Smooth muscle cell (in vitro differentiated cells): ENCODE measurements at regions not wholly inside any gene's neighbourhood (a gene's known extent, or its start where the extent isn't known, plus 50 kb on each side); places are given as distances from the start of the nearest gene placed in this dataset.

ENCODE experiments used
- DNase-seq: peaks from one replicate; lab custom pipeline; 2025; ENCODE audit not compliant: unreplicated experiment; lab: John Stamatoyannopoulos, UW
- H2AFZ ChIP-seq: fragments of 200-600 bp; sonication (generic); 2 replicates; pipeline ENCODE4 v1.6.0; 2016; ENCODE audit warnings: antibody characterized with exemption, low read depth, mild to moderate bottlenecking
- H3F3A ChIP-seq: fragments of 200-600 bp; sonication (generic); 2 replicates; pipeline ENCODE4 v1.6.0; 2017; ENCODE audit warnings: antibody characterized with exemption, low read depth
- H3K27ac ChIP-seq: fragments of 200-600 bp; sonication (generic); 2 replicates; pipeline ENCODE4 v1.5.1; 2016; ENCODE audit warnings: low read depth, mild to moderate bottlenecking
- H3K27me3 ChIP-seq: fragments of 200-600 bp; sonication (generic); 2 replicates; pipeline ENCODE4 v1.6.1; 2016; ENCODE audit warnings: low read depth, mild to moderate bottlenecking
- H3K36me3 ChIP-seq: fragments of 200-600 bp; sonication (generic); 2 replicates; pipeline ENCODE4 v1.5.1; 2016; ENCODE audit warnings: low read depth
- H3K4me1 ChIP-seq: fragments of 200-600 bp; sonication (generic); 2 replicates; pipeline ENCODE4 v1.5.1; 2016; ENCODE audit warnings: low read depth
- H3K4me2 ChIP-seq: fragments of 200-600 bp; sonication (generic); 2 replicates; pipeline ENCODE4 v1.6.0; 2016; ENCODE audit warnings: mild to moderate bottlenecking
- H3K4me3 ChIP-seq: fragments of 200-600 bp; sonication (generic); 2 replicates; pipeline ENCODE4 v1.5.1; 2016; ENCODE audit warnings: mild to moderate bottlenecking
- H3K79me2 ChIP-seq: fragments of 200-600 bp; sonication (generic); 2 replicates; pipeline ENCODE4 v1.6.0; 2016; ENCODE audit warnings: low read depth, mild to moderate bottlenecking
- H3K9ac ChIP-seq: fragments of 200-600 bp; sonication (generic); 2 replicates; pipeline ENCODE4 v1.6.0; 2016; ENCODE audit warnings: low read depth
- H3K9me3 ChIP-seq: fragments of 200-600 bp; sonication (generic); replicated peaks from 2 replicates; pipeline ENCODE4 v1.5.1; 2016; ENCODE audit warnings: low read depth
- H4K20me1 ChIP-seq: fragments of 200-600 bp; sonication (generic); 2 replicates; pipeline ENCODE4 v1.6.0; 2016; ENCODE audit warnings: low read depth
- WGBS: methylation state at CpG from one replicate; pipeline ENCODE4 v1.1.7; 2016; ENCODE audit warnings: low lambda C conversion rate; 5-methylcytosine and 5-hydroxymethylcytosine counted together
- TF ChIP-seq, protein P1 (sequence below): fragments of 200-600 bp; sonication (generic); IDR thresholded peaks from 2 replicates; pipeline ENCODE4 v1.5.1; 2017; ENCODE audit warnings: borderline replicate concordance, mild to moderate bottlenecking, antibody characterized with exemption; ENCODE audit not compliant: insufficient read depth, poor library complexity, severe bottlenecking

DNA sequence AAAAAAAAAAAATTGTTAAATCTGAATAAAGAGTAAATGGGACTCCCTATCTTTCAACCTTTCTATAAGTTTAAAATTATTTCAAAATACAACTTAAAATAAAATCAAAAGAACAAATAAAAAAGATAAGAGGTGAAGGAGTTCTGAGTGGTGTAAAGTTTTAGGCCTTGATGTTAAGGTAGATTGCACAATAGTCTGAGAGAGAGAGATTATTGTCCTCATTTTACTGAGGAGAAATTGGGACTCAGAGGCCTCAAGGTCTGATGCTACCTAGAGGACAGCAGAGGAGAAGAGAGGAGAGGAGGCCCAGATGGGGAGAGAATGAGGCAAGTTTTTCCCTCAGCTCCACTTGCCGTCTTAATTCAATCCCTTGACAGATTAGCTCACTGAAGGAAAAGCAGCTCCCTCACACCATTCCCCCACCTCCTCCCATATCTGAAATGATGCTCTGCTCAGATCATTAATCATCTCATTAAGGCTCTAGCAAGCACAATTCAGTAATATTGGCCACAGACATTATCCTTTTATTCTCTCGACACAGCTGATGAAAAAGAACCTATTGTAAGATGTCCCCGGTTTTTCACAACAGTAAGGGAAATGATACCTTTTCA, 106.3 kb upstream of the PTPN13 start:
- no peak overlapping the region for H3K9ac ChIP-seq
- 93% methylated on average over 3 of the region's 3 CpGs for WGBS
- no peaks in the 10 kb centered on the region for H3F3A ChIP-seq
- no peaks in the 10 kb centered on the region for H3K79me2 ChIP-seq
- H3K27me3 ChIP-seq, result no peaks in the 10 kb centered on the region
- H3K27ac ChIP-seq, result no peak overlapping the region
- no peak overlapping the region for H3K4me3 ChIP-seq
- no peak overlapping the region for H3K4me2 ChIP-seq
- H3K36me3 ChIP-seq, result no peaks in the 10 kb centered on the region
- no peak overlapping the region for H2AFZ ChIP-seq
- H3K9me3 ChIP-seq, result no peaks in the 10 kb centered on the region
- H3K4me1 ChIP-seq, result peaks cover 23% of the 10 kb centered on the region
- no peak for DNase-seq
- H4K20me1 ChIP-seq, result no peaks in the 10 kb centered on the region
- TF ChIP-seq, protein P1, sequence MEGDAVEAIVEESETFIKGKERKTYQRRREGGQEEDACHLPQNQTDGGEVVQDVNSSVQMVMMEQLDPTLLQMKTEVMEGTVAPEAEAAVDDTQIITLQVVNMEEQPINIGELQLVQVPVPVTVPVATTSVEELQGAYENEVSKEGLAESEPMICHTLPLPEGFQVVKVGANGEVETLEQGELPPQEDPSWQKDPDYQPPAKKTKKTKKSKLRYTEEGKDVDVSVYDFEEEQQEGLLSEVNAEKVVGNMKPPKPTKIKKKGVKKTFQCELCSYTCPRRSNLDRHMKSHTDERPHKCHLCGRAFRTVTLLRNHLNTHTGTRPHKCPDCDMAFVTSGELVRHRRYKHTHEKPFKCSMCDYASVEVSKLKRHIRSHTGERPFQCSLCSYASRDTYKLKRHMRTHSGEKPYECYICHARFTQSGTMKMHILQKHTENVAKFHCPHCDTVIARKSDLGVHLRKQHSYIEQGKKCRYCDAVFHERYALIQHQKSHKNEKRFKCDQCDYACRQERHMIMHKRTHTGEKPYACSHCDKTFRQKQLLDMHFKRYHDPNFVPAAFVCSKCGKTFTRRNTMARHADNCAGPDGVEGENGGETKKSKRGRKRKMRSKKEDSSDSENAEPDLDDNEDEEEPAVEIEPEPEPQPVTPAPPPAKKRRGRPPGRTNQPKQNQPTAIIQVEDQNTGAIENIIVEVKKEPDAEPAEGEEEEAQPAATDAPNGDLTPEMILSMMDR, result no peak

DNA sequence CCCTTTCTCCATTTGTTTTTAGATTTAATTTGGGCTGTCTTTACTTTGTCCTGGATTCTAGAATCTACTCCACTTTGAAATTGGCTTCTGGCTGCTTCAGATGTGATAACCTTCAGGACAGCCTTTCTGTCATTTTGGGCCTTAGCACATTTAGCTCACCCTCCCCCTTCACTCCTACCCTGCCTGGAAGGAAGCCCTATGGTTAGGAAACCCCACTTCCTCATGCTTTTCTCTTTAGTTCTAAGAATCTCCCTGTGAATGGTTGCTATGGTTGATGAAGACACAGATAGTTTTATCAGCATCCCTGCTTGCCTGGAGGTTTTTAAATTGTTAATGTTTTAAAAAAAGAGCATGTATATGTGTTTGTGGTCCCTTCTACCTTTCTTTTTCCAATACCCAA, 100.7 kb upstream of the PTPN13 start:
- no peak for DNase-seq
- no peaks in the 10 kb centered on the region for H3K27me3 ChIP-seq
- H3K9me3 ChIP-seq, result no peaks in the 10 kb centered on the region
- H3K4me1 ChIP-seq, result peaks cover 26% of the 10 kb centered on the region
- no peak overlapping the region for H3K4me3 ChIP-seq
- H3K4me2 ChIP-seq, result no peak overlapping the region
- H3F3A ChIP-seq, result peaks cover 8% of the 10 kb centered on the region
- no peaks in the 10 kb centered on the region for H3K79me2 ChIP-seq
- no peak overlapping the region for H2AFZ ChIP-seq
- H4K20me1 ChIP-seq, result no peaks in the 10 kb centered on the region
- no peak overlapping the region for H3K27ac ChIP-seq
- H3K9ac ChIP-seq, result no peak overlapping the region
- no peaks in the 10 kb centered on the region for H3K36me3 ChIP-seq
- TF ChIP-seq, protein P1, result no peak

DNA sequence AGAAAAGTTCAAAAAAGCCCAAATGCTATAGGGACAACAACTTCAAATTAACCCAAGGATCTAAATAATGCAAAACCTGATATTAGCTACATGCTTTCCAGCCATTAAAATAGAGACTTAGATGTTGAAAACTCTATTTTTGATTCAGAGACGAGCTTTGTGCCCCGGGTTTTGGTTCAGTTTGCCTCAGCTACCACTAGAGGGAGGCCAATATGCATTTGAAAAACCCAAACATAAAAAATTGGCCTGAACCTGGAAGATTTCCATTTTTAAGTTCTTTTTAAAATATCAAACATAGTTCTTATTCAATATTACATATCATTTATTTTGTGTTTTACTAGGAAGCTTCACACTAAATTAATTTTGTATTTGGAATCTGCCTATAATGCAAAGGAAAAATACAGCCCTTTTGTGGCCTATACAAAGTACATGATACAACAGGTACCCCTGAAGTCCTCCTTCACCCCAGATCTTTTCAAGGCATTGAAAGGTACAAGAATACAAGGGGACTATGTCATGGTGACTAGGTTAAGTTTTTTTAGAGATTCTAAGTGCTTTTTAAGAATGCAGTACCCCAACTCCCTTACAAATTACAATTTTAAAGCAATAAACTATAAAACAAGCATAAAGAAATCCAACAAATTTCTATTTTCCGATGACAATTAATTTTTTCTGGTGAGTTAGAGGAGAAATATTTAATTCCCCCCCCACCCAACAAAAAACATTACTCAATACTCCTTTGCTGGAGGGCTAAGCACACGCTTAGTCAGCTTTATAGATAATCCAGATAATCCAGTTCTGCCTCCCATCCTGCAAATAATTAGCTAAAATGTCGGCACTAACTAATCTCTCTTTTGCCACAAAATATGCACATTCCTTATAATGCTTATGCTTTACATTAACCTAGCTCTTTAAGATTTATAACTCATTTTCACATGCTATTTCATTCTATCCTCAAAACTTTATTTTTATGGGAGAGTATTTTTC, 97.7 kb upstream of the PTPN13 start:
- Histone ChIP-seq H3K4me1 (peaks cover 33% of the 10 kb centered on the region), H3K79me2 (no peaks in the 10 kb centered on the region), H3K9me3 (no peaks in the 10 kb centered on the region), H4K20me1 (no peaks in the 10 kb centered on the region), H3F3A (peaks cover 8% of the 10 kb centered on the region), H3K4me3 (no peak overlapping the region), H3K27ac (peak overlapping the region; percentile 59), H3K36me3 (no peaks in the 10 kb centered on the region), H3K9ac (peak overlapping the region; percentile 23), H3K27me3 (no peaks in the 10 kb centered on the region), H3K4me2 (peak overlapping the region; percentile 70), H2AFZ (peak overlapping the region; percentile 61)
- 6% methylated on average over 5 of the region's 5 CpGs for WGBS
- TF ChIP-seq, protein P1, result peak; percentile 95
- DNase-seq, result no peak
